GM21825 (cell line): ENCODE measurements at regions not wholly inside any gene's neighbourhood (a gene's known extent, or its start where the extent isn't known, plus 50 kb on each side); places are given as distances from the start of the nearest gene placed in this dataset.
"Not testable (repeated sequence)": the region's sequence is repeated elsewhere in the genome, so short reads cannot be mapped to it uniquely, and the experiment has no call there.

ENCODE experiments used
- ATAC-seq: cut with Tn5 transposase; IDR thresholded peaks from one replicate; pipeline ENCODE4 v1.9.1; 2021; ENCODE audit warnings: mild to moderate bottlenecking, moderate library complexity; ENCODE audit not compliant: unreplicated experiment

DNA sequence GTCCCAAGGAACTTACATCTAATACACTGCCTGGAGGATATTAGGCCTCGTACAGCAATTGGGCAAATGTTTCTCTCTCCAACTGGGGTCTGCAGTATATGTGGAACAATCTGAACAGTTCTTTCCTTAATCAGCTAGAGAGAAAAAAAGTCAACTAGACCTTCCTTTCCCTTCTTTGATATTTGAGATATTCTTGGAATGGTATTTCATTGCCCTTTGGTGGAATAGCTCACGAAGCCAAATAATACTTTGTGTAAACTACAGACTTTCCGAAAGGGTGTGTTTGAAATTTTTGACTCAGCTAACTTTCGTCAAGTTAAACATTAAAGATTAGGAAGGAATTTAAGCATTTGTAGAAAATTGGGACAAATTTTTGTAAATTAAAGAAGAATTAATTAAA is 425.6 kb downstream of the RWDD3 start:
- ATAC-seq = no peak

DNA sequence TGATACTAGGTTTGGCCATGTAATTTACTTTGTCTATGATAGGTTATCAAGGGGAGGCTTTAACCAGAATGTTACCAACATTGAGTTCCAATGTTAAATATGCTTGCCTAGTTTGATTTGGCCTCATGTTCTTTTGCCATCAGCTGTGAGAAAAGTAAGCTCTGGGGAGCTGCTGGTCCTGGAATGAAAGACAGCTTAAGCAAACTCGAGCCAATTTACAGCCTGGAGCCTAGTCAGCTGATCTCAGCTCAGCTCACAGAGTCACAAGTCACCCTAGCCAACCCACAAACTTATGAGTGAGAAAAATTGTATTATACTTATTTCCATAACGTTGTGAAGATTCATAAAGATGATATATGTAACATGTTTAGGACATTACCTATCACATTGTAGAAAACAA is 426.7 kb downstream of the RWDD3 start:
- ATAC-seq = no peak

DNA sequence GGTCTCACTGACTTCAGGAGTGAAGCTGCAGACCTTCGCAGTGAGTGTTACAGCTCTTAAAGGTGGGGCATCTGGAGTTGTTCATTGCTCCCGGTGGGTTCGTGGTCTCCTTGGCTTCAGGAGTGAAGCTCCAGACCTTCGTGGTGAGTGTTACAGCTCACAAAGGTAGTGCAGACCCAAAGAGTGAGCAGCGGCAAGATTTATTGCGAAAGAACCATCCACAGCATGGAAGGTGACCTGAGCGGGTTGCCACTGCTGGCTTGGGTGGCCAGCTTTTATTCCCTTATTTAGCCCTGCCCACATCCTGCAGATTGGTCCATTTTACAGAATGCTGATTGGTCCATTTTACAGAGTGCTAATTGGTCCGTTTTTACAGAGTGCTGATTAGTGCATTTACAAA is 429.5 kb downstream of the RWDD3 start:
- not testable (repeated sequence) for ATAC-seq

DNA sequence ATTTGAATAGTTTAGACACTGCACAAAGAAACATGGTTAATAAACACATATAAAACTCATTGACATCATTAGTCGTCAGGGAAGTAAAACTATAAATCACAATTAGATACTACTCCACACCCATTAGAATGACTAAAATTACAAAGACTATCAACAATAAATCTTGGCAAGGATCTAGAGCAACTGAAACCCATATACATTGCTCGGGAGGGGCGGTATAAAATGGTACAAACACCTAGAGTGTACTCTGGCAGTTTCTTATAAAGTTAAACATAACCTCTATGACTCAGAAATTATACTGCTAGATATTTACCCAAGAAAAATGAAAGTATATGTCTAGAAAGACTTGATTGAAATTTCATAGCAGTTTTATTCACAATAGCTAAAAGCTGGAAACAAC is 434.2 kb downstream of the RWDD3 start:
- no peak for ATAC-seq

DNA sequence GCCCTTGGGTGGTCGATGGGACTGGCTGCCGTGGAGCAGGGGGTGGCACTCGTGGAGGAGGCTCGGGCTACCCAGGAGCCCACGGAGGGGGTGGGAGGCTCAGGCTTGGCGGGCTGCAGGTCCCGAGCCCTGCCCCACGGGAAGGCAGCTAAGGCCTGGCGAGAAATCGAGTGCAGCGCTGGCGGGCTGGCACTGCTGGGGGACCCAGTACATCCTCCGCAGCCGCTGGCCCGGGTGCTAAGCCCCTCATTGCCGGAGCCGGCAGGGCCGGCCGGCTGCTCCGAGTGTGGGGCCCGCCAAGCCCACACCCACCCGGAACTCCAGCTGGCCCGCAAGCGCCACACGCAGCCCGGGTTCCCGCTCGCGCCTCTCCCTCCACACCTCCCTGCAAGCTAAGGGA is 435.6 kb downstream of the RWDD3 start:
- ATAC-seq = not testable (repeated sequence)

DNA sequence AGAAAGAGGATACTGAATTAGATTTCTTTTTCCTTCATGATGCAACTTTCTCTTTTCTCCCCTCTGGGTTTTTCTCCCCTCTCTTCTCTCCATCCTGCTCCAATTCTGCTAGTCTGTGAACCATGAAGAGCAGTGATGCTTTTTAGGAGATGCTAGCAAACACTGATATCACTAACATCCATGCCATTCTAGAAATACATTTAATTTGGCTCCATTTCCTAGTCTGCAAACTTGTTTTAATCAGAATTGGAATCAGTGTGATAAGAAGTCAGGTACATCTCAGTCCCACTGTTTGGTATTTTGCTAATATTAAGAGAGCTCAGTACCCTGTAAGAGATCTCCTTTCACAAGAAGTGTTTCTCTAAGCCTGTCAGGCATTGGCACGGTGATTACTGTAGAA is 437.1 kb downstream of the RWDD3 start:
- ATAC-seq = no peak

DNA sequence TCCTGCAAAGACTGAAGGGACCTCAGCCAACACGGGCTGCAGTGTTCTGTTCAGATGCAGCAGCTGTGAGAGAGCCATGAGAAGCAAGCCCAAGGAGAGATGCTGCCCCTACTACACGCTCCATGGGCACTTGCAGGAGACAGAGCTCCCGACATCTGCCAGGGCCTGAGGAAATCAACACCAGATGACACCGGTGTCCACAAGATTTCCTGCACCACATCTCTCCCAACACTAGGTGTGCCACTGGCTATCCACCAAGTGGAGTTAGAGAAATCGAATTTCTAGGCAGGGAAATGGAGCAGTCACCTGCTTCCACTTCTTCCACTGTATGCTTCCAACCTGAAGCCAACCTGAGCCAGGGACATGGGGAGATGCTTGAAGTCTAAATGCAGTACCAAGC is 445.3 kb downstream of the RWDD3 start:
- ATAC-seq = no peak

DNA sequence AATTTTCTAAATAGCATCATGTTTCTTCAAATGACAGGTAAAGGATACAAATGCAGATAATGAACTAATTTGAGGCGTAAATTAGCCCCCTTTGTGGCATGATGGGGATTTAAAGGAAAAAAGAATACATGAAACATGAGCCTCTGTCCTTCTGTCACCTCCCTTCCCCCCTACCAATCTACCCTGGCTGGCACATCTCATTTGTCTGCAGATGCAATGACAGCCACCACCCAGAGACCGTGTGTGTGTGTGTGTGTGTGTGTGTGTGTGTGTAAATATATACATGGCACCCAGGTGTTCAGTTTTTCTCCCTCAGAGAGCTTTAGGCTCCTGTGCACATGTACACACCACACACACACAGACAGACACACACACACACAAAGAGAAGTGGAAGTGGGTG is 451.1 kb downstream of the RWDD3 start:
- ATAC-seq = no peak

DNA sequence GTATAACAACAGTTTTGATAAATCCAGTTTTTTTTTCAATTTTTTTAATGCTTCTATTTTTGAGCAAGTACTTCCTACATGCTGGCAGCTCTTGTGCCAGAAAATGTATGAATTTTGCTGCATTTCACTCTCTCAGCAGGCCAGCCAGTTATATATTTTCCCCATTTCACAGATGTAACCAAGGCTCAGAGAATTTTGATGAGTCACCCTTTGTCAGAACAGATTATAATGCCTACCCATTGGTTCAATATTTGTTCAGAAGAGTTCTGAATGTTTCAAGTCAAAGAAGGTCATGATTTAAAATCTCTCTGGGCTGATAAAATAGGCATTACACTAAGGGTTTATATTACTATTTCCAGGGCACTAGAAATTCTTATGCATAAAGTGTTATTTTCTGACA is 452.2 kb downstream of the RWDD3 start:
- ATAC-seq = no peak

DNA sequence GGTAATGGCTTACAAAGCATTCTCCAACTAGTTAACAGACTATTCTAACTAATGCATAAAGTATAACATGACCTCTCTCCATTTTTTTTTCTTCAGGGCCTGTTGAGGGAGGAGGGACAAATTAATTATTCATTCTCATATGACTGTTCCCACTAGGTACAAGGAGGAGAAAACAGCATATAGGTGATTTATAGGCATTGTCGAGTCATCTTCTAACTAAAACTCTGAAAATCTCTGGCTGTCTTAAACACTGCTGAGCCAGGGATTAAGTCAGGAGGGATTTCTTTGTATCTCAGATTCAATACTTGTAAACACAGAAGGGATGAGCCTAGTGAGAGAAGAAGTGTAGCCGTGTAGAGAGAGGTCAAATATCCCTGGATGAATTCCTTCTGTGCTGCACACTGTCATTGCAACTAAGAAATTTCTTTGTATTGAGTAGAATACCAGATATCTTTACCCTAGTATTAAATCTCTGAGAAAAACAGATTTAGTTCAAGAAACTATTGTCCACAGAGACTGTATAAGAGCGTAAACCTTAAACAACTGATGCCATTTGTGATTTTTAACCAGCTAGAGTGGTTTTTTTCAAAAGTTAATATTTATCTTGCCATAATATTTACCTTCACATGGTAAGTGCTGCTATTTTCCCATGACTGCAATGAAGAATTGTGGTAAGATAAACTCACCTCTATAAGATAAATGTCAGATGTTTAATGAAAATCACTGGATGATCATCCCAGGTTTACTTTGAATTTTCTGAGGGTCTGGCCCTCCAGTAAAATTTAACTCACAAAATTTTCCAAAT is 465.3 kb downstream of the RWDD3 start:
- no peak for ATAC-seq

DNA sequence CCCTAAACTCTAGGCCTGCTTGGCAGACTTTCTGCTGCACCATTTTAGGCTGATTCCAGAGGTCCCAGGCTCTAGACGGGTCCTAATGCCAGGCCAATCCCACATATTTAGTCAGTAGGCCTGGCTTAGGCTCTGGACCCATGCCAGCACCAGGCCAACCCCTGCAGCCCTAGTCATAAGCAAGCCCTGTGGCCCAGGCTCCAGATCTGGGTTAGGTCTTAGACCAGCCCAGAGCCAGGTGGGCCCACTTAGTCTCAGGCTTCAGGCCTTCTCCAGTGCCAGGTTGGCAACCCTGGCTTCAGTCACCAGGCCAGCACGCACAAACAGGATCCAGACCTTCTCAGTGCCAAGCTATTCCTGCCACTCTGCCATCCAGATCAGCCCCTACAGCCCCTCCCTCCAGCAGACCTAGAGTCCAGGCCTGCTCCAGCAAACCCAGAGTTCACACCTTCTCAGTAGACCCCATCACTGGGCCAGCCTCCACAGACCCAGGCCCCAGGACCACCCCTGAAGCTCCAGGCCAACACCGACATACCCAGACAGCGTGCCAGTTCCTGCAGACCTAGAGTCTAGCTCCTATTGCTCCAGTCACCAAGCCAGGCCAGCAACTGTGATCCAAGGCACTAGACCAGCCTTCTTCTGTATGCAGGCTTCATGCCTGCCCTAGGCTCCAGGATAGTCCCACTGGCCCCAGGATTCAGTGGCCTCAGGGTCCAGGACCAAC is 467.6 kb downstream of the RWDD3 start:
- no peak for ATAC-seq

DNA sequence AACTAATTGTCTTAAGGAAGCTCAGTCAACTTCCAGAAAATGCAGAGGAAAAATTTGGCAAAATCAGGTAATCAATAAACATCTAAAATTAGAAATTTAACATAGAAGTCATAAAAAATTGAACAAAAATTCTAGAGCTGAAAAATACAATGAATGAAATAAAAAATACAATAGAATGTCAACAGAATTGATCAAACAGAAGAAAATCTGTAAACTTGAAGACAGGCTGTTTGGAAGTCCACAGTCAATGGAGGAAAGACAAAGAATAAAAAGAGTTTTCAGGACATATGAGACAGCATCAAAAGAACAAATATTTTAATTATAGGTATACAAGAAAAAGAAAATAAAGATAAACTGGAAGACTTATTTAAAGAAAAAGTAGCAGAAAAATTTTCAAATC is 469.0 kb downstream of the RWDD3 start:
- ATAC-seq = no peak

DNA sequence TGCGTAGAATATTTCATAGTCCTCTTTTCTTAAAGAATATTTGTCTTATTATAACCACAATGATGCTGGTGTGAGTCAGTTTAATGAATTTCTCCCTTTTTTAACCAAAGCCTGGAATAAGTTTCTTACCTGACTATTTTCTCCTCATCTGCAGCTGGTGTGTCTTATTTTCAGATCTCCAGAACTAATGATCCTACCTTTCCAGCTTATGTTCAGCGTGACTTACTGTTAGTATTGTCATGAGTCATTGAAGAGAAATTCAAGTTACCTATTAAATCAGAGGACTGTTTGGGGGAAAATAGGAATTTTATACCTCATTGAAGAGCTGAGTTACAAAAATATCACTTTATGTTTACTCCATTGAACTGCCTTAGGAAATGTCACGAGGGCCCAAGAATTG is 482.1 kb downstream of the RWDD3 start:
- no peak for ATAC-seq

DNA sequence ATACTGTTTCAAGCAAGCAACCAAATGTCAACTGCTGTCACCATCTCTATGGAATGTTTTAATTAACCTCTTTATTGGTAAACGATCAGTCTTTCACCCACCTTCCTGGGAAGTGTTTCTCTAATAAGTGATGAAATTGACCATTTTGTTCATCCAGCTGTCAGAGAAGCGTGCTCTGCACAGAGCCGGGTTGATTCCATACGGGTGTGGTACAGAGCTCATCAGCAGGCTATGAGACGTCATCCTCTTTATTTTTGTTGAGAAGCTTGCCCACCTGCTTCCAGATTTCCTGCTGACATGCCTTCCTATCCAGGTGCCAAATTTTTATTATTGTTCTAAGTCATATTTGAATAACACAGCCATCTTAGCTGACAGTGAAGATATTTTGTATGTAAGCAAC is 482.5 kb downstream of the RWDD3 start:
- no peak for ATAC-seq

DNA sequence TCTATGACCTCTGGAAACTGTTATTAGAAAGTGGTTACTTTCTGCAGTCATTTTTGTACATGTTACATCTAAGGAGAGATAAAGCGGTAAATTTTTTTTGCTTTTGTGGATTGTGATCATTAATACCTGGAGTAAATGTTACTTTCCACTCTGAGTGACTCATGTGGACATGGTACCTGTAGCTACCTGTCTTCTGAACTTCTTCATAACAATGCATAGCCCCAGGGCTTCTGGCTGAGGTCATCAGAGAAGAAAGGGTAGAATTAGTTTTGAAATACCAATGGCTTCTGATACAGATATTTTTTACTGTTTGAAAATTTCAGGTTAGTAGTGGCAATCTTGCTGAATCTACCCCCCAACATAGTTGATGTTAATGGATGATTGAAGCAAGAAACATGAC is 489.3 kb downstream of the RWDD3 start:
- ATAC-seq = no peak

DNA sequence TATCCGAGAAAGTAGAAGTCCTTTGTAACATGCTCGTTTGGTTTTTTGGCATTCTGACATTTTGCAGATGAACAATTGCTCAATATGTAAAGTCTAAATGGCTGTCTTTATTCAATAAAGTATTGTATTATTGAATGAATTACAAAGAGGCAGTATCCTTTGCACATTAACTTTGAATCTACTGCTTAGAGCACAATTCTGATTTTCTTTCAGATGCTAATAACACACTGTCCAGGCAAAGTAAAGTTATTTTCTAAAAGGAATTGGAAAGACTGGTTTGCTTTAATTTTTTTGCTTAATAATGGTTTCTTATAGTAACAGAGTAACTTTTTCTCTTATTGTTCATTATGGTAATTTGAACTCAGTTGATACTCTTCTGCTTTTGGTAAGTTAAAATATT is 494.8 kb downstream of the RWDD3 start:
- ATAC-seq = no peak

DNA sequence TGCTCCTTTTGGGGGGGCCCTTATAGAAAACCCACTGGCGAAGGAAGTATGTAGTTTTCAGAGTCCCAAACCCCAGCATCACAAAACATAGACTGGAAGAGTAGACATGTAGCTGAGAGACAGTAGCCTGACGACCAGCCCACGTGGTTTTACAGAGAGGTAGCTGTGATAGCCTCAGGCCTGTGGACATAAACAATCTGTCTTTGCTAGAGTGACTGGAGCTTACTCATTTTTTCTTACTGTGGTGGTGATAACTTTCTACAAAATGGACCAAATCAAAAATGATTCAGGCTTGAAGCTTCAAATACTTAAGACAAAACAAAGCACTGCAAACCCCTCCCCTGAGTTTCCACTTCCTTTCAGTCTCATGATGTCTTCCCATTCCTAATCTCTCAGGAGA is 497.0 kb downstream of the RWDD3 start:
- ATAC-seq = no peak

DNA sequence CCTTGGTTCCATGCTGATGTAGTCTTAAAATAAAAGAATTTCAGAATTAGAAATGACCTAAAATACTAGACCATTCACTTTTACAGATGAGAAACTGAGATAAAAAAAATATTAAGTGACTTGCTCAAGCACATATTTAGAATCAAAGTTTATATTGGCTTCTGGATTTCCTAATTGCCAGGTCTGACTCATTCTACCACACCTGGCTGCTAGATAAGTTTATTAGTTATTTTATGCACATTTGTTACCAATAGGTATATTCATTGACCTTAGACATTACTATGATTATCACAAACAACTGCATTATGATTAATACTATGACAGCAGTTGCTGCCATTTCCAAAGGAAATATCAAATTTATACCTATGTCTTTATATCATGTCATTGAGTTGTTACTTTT is 497.5 kb downstream of the RWDD3 start:
- no peak for ATAC-seq

DNA sequence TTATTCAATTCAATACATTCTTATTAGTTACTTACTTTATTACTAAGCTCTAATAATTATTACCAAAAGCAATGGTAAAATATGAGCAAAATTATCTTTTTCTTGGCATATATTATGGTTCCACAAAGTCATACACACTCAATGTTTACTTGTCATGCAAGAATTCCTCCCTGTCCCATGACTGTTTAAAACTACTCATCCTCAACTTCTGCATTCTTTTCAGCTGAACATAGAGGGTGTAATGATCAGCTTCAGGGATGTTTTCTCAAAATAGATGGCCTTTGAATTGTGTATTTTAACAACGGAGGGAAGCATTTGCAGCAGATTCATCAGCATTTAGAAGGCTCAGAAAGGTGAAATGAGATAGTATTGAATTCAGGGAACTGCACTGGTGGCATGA is 499.0 kb downstream of the RWDD3 start:
- no peak for ATAC-seq

DNA sequence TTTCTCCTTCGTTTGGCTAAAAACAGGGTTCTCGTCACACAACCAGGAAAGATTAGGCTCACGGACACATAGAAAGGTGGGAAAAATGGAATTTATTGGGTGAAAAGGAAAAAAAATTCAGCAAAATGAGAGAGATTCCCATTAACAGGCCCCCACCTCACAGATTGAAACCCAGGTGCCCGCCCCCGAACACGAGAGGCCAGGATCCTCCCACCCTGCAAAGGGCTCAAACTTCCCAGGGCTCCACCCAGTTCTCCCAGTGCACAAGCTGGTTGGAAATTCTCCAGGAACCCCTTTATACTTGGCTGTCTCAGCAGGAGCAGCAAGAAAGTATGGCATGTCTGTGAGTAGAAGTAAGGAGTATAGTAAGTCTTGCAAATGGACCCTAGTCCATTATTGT is 499.7 kb downstream of the RWDD3 start:
- no peak for ATAC-seq

DNA sequence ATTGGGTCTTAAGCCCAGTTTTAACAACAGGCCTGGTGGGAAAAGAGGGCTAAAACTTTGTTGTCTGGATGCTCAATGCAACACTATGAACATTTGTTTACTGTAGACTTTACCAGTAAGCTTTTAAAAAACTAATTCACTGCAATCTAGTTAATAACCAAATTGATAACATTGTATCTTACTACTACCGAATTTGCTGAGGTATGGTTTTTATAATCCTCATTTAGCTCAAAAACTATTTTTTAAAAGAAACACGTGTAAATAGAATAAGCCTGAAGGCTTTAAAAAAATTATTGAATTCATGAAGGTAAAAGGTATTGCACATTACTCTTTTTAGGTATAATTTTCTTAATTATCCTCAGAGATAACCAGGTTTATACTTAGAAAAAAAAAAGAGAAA is 500.6 kb downstream of the RWDD3 start:
- no peak for ATAC-seq

DNA sequence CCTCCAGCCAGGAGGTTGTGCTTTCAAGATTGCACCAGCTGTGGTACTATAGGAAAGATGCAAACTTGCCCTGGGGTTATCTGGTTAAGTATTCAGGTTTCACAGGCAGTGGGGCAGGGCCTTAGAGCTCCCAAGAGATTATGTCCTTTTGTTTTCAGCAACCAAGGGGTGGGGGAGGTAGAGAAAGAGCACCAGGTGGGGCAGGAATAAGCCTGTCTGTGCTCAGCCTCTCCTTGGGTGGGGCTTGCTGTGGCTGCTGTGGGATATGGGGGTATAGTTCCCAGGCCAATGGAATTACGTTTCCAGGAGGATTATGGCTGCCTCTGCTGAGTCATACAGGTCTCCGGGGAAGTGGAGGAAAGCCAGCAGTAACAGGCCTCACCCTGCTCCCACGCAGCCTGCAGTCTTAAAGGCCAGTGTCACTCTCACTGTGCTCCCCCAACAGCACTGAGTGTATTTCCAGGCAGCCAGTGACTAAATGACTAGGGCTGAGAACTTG is 508.6 kb downstream of the RWDD3 start:
- no peak for ATAC-seq
